CD4-positive, alpha-beta T cell treated with Interleukin-4 for 1 hour (primary cell): ENCODE measurements at regions not wholly inside any gene's neighbourhood (a gene's known extent, or its start where the extent isn't known, plus 50 kb on each side); places are given as distances from the start of the nearest gene placed in this dataset.

Experiments
- DNase-seq, 2 donors: peaks; one replicate each; pipeline ENCODE4 v3.0.0-alpha.2; 2020 to 2022

DNA sequence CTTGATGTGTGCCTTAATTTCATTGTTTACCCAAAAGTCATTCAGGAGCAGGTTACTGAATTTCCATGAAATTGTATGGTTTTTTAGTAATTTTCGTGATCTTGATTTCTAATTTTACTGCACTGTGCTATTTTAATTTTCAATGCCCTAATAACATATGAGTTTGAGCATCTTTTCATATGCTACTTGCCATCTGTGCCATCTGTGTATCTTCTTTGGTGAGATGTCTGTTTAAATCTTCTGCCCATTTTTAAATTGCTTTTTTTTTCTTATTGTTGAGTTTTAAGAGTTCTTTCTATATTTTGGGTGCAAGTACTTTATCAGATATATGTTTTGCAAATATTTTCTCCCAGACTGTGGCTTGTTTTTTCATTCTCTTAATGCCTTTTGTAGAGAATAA is 165.9 kb downstream of the ST6GAL2 start:
- no peak for DNase-seq

GRCh38 chr2:106724301-106724794 is 161.6 kb downstream of the ST6GAL2 start:
- DNase-seq = no peak

GRCh38 chr2:106734165-106734564 is 151.8 kb downstream of the ST6GAL2 start:
- DNase-seq = no peak

GRCh38 chr2:106735807-106736206 is 150.2 kb downstream of the ST6GAL2 start:
- no peak for DNase-seq

DNA sequence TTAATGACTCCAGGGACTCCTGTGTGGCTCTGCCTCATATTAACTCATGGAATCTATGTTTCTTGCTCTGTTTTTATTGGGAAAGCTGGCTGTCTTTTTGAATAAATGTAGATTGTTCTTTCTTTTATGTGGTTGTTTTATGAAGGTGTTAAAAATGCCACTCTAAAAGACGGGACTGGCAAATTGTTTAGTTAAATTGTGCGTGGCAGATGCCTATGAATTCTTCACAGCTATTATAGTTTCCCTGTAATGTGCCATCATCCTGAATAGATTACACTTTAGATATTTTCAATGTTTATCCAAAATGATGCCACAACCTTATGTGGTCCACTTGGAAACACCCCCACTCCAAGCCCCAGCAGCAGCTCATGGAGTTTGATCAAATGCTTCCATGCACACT is 149.7 kb downstream of the ST6GAL2 start:
- no peak for DNase-seq

DNA sequence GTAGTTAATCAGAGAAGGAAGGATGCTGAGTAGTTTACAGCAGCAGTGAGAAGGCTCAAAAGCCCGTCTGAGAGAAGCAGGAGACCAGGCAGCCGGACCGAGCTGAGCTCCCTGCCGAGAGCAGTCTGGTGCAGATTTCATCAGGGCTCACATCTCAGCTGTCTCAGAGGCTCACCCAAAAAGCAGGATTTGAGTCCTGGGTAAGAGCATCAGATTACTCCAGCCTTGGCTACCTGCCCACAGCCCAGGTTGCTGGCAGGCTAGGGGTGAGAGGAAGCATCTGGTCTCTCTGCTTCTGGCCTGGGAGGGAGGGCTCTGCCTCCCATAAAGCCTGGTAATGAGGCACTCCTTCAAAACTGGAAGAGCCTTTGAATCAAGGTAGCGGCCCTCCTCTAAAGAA is 140.5 kb downstream of the ST6GAL2 start:
- DNase-seq = no peak

DNA sequence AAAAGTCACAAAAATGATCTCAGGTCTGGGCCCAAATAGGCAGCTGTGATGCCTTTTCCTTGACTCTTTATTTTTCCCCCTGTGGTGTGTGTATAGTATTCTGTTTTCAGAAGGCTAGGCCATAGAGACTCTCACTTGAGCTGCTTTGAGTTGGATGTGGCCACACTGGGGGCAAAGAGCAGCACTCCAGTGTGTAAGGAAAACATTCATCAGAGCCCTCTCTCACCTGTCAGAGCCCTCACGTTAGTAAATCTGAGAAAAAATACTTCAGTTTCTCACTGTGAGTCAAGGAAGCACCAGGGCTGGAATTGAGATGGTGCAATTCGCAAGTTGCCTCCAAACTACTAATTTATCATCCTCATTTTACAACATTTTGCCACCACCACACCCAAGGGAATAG is 136.1 kb downstream of the ST6GAL2 start:
- no peak for DNase-seq
